Loucy (cell line): ENCODE measurements at regions not wholly inside any gene's neighbourhood (a gene's known extent, or its start where the extent isn't known, plus 50 kb on each side); places are given as distances from the start of the nearest gene placed in this dataset.

Experiments used
- EZH2phosphoT487 ChIP-seq: fragments of 200-600 bp; IDR thresholded peaks from 2 replicates; pipeline ENCODE4 v1.6.1; 2018; ENCODE audit warnings: antibody characterized with exemption, mild to moderate bottlenecking, moderate library complexity, borderline replicate concordance
- TF ChIP-seq, protein P1 (sequence below): fragments of 200-600 bp; sonication (generic); conservative IDR thresholded peaks from 2 replicates; pipeline ENCODE4 v1.5.1; 2014; ENCODE audit warnings: mild to moderate bottlenecking, antibody characterized with exemption, low read length

DNA sequence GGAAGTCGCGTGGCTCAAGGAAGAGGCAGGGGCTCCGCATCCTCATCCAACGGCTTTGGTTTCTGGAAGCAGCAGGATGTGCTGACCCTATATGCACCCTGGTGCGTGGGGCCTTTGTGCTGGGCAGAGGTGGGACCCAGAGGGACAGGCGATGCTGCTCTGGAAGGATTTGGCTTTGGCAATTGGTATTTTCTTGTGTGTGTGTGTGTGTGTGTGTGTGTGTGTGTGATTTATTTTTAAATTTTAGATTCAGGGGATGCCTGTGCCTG, 321.9 kb upstream of the ZNF507 start:
- TF ChIP-seq, protein P1, sequence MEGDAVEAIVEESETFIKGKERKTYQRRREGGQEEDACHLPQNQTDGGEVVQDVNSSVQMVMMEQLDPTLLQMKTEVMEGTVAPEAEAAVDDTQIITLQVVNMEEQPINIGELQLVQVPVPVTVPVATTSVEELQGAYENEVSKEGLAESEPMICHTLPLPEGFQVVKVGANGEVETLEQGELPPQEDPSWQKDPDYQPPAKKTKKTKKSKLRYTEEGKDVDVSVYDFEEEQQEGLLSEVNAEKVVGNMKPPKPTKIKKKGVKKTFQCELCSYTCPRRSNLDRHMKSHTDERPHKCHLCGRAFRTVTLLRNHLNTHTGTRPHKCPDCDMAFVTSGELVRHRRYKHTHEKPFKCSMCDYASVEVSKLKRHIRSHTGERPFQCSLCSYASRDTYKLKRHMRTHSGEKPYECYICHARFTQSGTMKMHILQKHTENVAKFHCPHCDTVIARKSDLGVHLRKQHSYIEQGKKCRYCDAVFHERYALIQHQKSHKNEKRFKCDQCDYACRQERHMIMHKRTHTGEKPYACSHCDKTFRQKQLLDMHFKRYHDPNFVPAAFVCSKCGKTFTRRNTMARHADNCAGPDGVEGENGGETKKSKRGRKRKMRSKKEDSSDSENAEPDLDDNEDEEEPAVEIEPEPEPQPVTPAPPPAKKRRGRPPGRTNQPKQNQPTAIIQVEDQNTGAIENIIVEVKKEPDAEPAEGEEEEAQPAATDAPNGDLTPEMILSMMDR, result no peak
- TF ChIP-seq EZH2phosphoT487, result no peak
